ENCODE measurements at regions not wholly inside any gene's neighbourhood (a gene's known extent, or its start where the extent isn't known, plus 50 kb on each side); places are given as distances from the start of the nearest gene placed in this dataset.

- no peak for DNase-seq
These were observed 50.9 kb upstream of the SEMA3D start for GRCh38 chr7:85237721-85238120.
